ENCODE measurements at regions not wholly inside any gene's neighbourhood (a gene's known extent, or its start where the extent isn't known, plus 50 kb on each side); places are given as distances from the start of the nearest gene placed in this dataset.

GRCh38 chr3:10760199-10760598, 55.8 kb upstream of the SLC6A11 start:
- no peak for TF ChIP-seq YY1 (IDR thresholded peaks at IDR 0.05; ENCODE audit: low read depth)
- TF ChIP-seq REST (IDR thresholded peaks at IDR 0.05; ENCODE audit: low read depth): no peak
- no peak for TF ChIP-seq EP300 (IDR thresholded peaks at IDR 0.05; ENCODE audit: borderline replicate concordance)
- no peak for TF ChIP-seq TCF12 (IDR thresholded peaks at IDR 0.05; ENCODE audit: low read depth)
- TF ChIP-seq TEAD4 (IDR thresholded peaks at IDR 0.05): no peak
- no peak for TF ChIP-seq ZBTB7A (IDR thresholded peaks at IDR 0.05; ENCODE audit: low read depth)
- TF ChIP-seq FOXM1 (IDR thresholded peaks at IDR 0.05; ENCODE audit: borderline replicate concordance, low read depth): no peak
- no peak for TF ChIP-seq CREB1 (IDR thresholded peaks at IDR 0.05; ENCODE audit: low read depth)
- TF ChIP-seq TAF1 (IDR thresholded peaks at IDR 0.05; ENCODE audit: low read depth): no peak
- no peak for TF ChIP-seq USF1 (IDR thresholded peaks at IDR 0.05)

- no peak for TF ChIP-seq EGR1 (IDR thresholded peaks at IDR 0.05)
- TF ChIP-seq FOXM1 (IDR thresholded peaks at IDR 0.05; ENCODE audit: borderline replicate concordance, low read depth): no peak
- TF ChIP-seq RAD21 (IDR thresholded peaks at IDR 0.05; ENCODE audit: low read depth): no peak
- TF ChIP-seq YY1 (IDR thresholded peaks at IDR 0.05; ENCODE audit: low read depth): no peak
- TF ChIP-seq CREB1 (IDR thresholded peaks at IDR 0.05; ENCODE audit: low read depth): no peak
- TF ChIP-seq REST (IDR thresholded peaks at IDR 0.05; ENCODE audit: low read depth): no peak
- no peak for TF ChIP-seq TEAD4 (IDR thresholded peaks at IDR 0.05)
- TF ChIP-seq NFIC (IDR thresholded peaks at IDR 0.05): no peak
- no peak for TF ChIP-seq MAX (IDR thresholded peaks at IDR 0.05)
- TF ChIP-seq ZBTB7A (IDR thresholded peaks at IDR 0.05; ENCODE audit: low read depth): no peak
- TF ChIP-seq CEBPB (IDR thresholded peaks at IDR 0.05): no peak
- TF ChIP-seq TCF12 (IDR thresholded peaks at IDR 0.05; ENCODE audit: low read depth): no peak
- no peak for TF ChIP-seq EP300 (IDR thresholded peaks at IDR 0.05; ENCODE audit: borderline replicate concordance)
- no peak for TF ChIP-seq TAF1 (IDR thresholded peaks at IDR 0.05; ENCODE audit: low read depth)
- no peak for TF ChIP-seq USF1 (IDR thresholded peaks at IDR 0.05)
These were observed 54.4 kb upstream of the SLC6A11 start for GRCh38 chr3:10761583-10761982.

GRCh38 chr3:10762116-10762515, 53.9 kb upstream of the SLC6A11 start:
- TF ChIP-seq NFIC (IDR thresholded peaks at IDR 0.05) (no peak), TEAD4 (IDR thresholded peaks at IDR 0.05) (no peak), TAF1 (IDR thresholded peaks at IDR 0.05; ENCODE audit: low read depth) (no peak), TCF12 (IDR thresholded peaks at IDR 0.05; ENCODE audit: low read depth) (no peak), EGR1 (IDR thresholded peaks at IDR 0.05) (no peak), CEBPB (IDR thresholded peaks at IDR 0.05) (no peak), MAX (IDR thresholded peaks at IDR 0.05) (no peak), CREB1 (IDR thresholded peaks at IDR 0.05; ENCODE audit: low read depth) (no peak), REST (IDR thresholded peaks at IDR 0.05; ENCODE audit: low read depth) (no peak), ZBTB7A (IDR thresholded peaks at IDR 0.05; ENCODE audit: low read depth) (no peak), RAD21 (IDR thresholded peaks at IDR 0.05; ENCODE audit: low read depth) (no peak), USF1 (IDR thresholded peaks at IDR 0.05) (no peak)

- TF ChIP-seq USF1 (IDR thresholded peaks at IDR 0.05) (no peak), FOXM1 (IDR thresholded peaks at IDR 0.05; ENCODE audit: borderline replicate concordance, low read depth) (no peak), NFIC (IDR thresholded peaks at IDR 0.05) (no peak), EGR1 (IDR thresholded peaks at IDR 0.05) (no peak), YY1 (IDR thresholded peaks at IDR 0.05; ENCODE audit: low read depth) (no peak), CEBPB (IDR thresholded peaks at IDR 0.05) (no peak), TAF1 (IDR thresholded peaks at IDR 0.05; ENCODE audit: low read depth) (no peak), REST (IDR thresholded peaks at IDR 0.05; ENCODE audit: low read depth) (no peak), CREB1 (IDR thresholded peaks at IDR 0.05; ENCODE audit: low read depth) (no peak), TEAD4 (IDR thresholded peaks at IDR 0.05) (no peak), RAD21 (IDR thresholded peaks at IDR 0.05; ENCODE audit: low read depth) (no peak), MAX (IDR thresholded peaks at IDR 0.05) (no peak)
These were observed 53.3 kb upstream of the SLC6A11 start for GRCh38 chr3:10762611-10763247.
